DMS153 (cell line): ENCODE measurements at regions not wholly inside any gene's neighbourhood (a gene's known extent, or its start where the extent isn't known, plus 50 kb on each side); places are given as distances from the start of the nearest gene placed in this dataset.
A peak's percentile ranks its signal among the peaks of the same experiment; 100 is the strongest.
"Not testable (repeated sequence)": the region's sequence is repeated elsewhere in the genome, so short reads cannot be mapped to it uniquely, and the experiment has no call there.

ENCODE experiments used
- DNase-seq: peaks from one replicate; lab custom pipeline; 2025; lab: John Stamatoyannopoulos, UW

DNA sequence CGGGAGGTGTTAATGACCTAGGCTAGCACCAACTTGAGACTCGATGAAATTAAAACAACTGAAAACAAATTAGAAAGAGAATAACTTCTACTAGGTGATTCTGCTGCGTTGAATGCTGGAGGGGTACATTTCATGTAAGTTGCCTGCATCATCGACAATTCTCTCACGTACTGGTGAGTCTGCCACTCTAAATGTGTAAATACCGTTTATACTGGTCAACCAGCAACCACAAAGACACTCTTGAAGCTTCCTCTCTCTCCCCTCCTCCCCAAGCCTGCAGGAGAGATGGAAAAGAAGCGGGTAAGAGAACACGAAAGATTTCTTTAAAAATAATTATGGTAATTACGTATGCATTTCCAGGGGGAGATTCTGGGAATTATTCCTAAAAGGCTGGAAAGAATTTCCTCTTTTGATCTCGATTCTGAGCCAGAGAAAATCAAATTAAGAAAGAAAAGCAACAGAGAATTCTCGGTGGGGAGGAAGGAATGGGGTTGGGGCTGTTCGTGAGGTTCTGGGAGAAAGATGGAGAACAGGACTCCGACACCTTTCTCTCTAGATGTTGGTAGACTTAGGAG is 68.6 kb upstream of the MRTFB start:
- DNase-seq: no peak

DNA sequence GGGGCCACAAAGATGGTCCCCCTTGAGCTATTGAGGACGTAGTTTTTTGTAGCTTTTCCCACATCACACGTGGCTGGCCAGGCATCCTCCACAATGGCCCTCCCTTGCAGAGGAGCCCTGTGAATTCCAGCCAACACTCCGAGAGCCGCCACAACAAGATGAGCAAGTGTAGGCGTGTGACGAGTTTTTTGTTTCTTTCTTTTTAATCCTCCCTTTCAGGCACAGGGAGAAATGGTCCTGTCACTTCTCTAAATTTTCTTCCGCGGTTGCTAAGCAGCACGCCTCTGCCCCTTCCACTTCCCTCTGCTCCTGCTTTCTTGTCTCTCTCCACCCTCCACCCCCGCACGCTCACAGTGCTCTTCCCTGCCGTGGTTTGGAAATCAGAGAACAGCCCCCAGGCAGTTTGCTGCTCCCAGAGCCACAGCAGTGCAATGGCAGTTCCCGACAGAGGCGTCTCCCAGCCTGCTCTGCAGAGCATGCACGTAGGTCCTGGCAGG is 68.0 kb upstream of the MRTFB start:
- no peak for DNase-seq

DNA sequence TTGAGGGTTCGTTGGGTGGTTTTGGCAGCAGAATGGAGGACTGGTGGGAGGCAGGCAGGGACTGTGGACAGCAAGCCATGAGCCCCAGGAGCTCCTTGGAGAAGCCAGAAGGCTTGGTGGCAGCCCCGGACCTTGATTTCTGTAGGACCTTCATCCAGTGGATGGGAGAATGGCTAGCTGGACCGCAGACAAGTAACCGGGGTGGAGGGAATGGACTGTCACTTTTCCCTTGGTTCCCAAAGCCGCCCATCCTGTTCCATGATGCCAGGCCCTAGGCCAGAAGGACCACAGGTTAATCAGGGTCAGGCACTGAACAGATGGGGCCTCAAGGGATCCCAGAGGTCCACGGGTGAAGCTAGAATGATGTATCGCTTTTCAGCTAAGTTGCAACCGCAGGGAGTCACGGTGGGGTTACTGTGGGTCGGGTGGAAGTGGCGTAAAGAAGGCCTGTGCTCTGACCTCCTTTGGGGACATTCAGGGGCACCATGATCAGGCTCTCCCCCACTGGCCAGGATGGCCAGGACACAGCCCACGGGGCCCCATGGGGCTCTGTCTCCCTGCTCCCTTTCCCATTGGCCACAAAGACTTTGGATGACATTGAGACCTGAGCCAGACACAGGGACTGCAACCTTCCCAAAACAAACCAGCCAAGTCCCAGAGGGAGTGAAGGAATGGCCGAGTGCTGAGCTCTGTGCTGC is 66.9 kb upstream of the MRTFB start:
- no peak for DNase-seq

DNA sequence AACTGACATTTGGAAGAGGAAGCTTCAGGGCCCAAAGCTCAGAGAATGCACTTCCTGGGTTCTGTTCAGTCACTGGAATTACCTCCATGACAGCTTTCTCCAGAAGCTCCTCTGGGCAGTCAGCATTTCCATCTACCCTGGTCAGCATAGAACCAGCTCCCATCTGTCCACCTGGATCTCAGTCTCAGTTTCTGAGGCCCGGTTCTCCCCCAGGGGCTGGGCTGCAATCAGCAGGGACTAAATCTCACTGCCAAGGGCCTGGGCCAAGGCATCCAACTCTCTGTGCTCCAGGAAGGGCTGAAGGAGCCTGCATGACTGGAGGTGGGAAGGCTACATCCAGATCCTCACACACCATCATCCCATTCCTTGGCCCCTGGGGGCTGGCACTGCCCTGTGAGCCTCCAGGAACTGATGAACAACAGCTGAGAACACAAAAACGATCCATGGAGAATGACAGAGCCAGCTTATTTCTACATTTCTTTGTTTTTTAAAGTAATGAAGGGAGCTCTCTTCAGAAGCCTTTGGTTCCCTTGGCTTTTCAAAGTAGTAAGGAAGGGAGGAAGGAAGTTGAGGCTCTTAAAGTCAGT is 66.3 kb upstream of the MRTFB start:
- no peak for DNase-seq

GRCh38 chr16:14005335-14005734 is 65.8 kb upstream of the MRTFB start:
- no peak for DNase-seq

GRCh38 chr16:14007450-14007849 is 63.7 kb upstream of the MRTFB start:
- DNase-seq: peak; percentile 70

DNA sequence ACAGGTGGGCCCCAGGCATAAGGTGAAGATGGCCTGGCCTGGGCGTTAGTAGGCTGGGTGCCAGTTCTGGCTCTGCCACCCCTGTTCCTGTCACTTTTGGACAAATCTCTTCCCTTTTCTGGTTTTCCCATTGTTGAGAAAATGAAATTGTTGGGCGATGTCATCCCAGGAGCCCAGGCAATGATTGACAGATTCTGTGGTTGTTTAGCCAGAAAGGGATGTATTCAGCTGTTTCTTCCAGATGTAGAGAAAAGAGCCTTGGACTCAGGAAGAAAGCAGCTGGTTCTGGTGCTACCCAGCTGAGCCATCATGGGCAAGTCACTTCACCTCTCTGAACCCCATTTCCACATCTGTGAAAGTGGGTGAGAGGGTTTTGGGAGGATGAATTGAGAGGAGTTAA is 60.1 kb upstream of the MRTFB start:
- DNase-seq: no peak

- no peak for DNase-seq
Measured at GRCh38 chr16:14011846-14012245, 59.3 kb upstream of the MRTFB start.

- no peak for DNase-seq
Measured at GRCh38 chr16:14013145-14013570, 58.0 kb upstream of the MRTFB start.

GRCh38 chr16:14013571-14014283 is 57.4 kb upstream of the MRTFB start:
- DNase-seq: peak; percentile 65

DNA sequence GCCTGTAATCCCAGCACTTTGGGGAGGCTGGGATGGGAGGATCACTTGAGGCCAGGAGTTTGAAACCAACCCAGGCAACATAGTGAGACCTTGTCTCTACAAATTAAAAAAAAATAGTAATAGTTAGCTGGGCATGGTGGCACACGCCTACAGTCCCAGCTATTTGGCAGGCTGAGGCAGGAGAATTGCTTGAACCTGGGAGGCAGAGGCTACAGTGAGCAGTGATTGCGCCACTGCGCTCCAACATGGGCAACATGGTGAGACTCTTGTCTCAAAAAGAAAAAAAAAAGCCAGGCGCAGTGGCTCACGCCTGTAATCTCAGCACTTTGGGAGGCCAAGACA is 56.9 kb upstream of the MRTFB start:
- no peak for DNase-seq

DNA sequence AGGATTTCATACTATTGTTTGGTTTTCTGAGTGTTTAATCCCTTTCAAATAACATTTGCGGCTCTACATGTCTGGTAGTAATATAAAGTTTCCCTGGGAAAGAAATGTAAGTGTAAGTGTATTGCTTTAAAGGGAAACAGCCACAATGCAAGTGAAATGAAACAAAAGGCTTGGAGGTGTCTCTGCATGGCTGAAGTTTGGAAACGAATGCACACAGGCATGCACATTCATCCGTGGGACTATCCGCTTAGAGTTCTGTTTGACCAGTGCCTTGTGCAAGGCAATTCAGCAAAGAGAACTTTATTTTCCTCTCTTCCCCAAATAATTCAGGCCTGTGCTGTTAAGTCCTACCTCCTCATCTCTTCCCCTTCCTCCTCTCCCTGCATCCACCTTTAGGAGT is 56.1 kb upstream of the MRTFB start:
- DNase-seq: no peak

GRCh38 chr16:14015461-14015860 is 55.7 kb upstream of the MRTFB start:
- DNase-seq: no peak

DNA sequence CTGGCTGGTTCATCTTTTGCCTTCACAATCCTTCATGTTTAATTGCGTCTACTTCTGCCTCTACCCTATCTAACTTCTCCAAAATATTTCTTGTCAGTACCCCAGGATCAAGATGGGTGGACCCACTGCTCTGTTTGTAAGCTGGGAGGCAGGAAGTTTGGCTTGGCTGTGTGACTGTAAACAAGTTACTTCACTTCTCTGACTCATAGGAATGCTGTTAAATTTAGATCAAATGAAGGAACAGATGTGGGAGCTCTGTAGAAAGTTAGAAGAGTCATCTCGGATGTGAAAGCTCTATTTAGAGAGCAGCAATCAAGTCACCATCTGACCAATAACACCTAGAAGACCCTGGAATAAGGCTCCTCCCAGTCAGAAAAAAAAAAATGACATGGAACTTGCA is 55.2 kb upstream of the MRTFB start:
- no peak for DNase-seq

DNA sequence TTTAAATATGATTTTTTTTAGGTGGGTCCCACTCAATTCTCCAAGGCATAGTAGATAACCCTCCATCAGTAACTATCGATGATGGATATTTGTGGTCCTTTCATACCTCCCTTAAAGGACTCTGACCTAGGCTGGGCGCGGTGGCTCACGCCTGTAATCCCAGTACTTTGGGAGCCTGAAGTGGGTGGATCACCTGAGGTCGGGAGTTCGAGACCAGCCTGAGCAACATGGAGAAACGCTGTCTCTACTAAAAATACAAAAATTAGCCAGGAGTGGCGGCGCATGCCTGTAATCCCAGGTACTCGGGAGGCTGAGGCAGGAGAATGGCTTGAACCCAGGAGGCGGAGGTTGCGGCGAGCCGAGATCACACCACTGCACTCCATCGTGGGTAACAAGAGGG is 54.8 kb upstream of the MRTFB start:
- DNase-seq: not testable (repeated sequence)

GRCh38 chr16:14017886-14018285 is 53.2 kb upstream of the MRTFB start:
- no peak for DNase-seq

GRCh38 chr16:14018851-14019250 is 52.3 kb upstream of the MRTFB start:
- DNase-seq: no peak

GRCh38 chr16:14020141-14020540 is 51.0 kb upstream of the MRTFB start:
- DNase-seq: peak; percentile 83
